ENCODE measurements at regions not wholly inside any gene's neighbourhood (a gene's known extent, or its start where the extent isn't known, plus 50 kb on each side); places are given as distances from the start of the nearest gene placed in this dataset.

- DNase-seq (ENCODE audit: low spot score) = no peak
- Histone ChIP-seq H3K4me1 (ENCODE audit: insufficient read depth, poor library complexity, severe bottlenecking) (no peaks in the 10 kb centered on the region), H3K4me3 (ENCODE audit: severe bottlenecking) (no peak overlapping the region), H3K27ac (ENCODE audit: poor library complexity, severe bottlenecking) (no peak overlapping the region), H3K27me3 (ENCODE audit: insufficient read depth, poor library complexity, severe bottlenecking) (no peaks in the 10 kb centered on the region), H3K36me3 (ENCODE audit: low read depth) (no peaks in the 10 kb centered on the region), H3K9me3 (ENCODE audit: severe bottlenecking) (no peaks in the 10 kb centered on the region)
- TF ChIP-seq CTCF (IDR thresholded peaks at IDR 0.05; ENCODE audit: poor library complexity, severe bottlenecking) = no peak
- ATAC-seq (ENCODE audit: low read depth) = no peak
Measured at GRCh38 chr1:190963321-190963720, 485.7 kb upstream of the BRINP3 start.

- DNase-seq (ENCODE audit: low spot score) (no peak), ATAC-seq (ENCODE audit: low read depth) (no peak)
- no peak for TF ChIP-seq CTCF (IDR thresholded peaks at IDR 0.05; ENCODE audit: poor library complexity, severe bottlenecking)
- Histone ChIP-seq H3K27me3 (ENCODE audit: insufficient read depth, poor library complexity, severe bottlenecking) (peaks cover 3% of the 10 kb centered on the region), H3K27ac (ENCODE audit: poor library complexity, severe bottlenecking) (no peak overlapping the region), H3K36me3 (ENCODE audit: low read depth) (no peaks in the 10 kb centered on the region), H3K4me1 (ENCODE audit: insufficient read depth, poor library complexity, severe bottlenecking) (no peaks in the 10 kb centered on the region), H3K4me3 (ENCODE audit: severe bottlenecking) (no peak overlapping the region), H3K9me3 (ENCODE audit: severe bottlenecking) (no peaks in the 10 kb centered on the region)
Measured at GRCh38 chr1:190975827-190976226, 498.2 kb upstream of the BRINP3 start.

- Histone ChIP-seq H3K27ac (ENCODE audit: poor library complexity, severe bottlenecking) (no peak overlapping the region), H3K9me3 (ENCODE audit: severe bottlenecking) (peaks cover 3% of the 10 kb centered on the region), H3K4me3 (ENCODE audit: severe bottlenecking) (no peak overlapping the region), H3K36me3 (ENCODE audit: low read depth) (no peaks in the 10 kb centered on the region), H3K4me1 (ENCODE audit: insufficient read depth, poor library complexity, severe bottlenecking) (no peaks in the 10 kb centered on the region), H3K27me3 (ENCODE audit: insufficient read depth, poor library complexity, severe bottlenecking) (no peaks in the 10 kb centered on the region)
- ATAC-seq (ENCODE audit: low read depth) = no peak
- no peak for TF ChIP-seq CTCF (IDR thresholded peaks at IDR 0.05; ENCODE audit: poor library complexity, severe bottlenecking)
- no peak for DNase-seq (ENCODE audit: low spot score)
Measured at GRCh38 chr1:191002768-191003167, 525.1 kb upstream of the BRINP3 start.

GRCh38 chr1:191016765-191017164 is 539.1 kb upstream of the BRINP3 start:
- no peak for ATAC-seq (ENCODE audit: low read depth)
- no peak for TF ChIP-seq CTCF (IDR thresholded peaks at IDR 0.05; ENCODE audit: poor library complexity, severe bottlenecking)
- DNase-seq (ENCODE audit: low spot score) = no peak

GRCh38 chr1:191022856-191023255 is 545.2 kb upstream of the BRINP3 start:
- DNase-seq (ENCODE audit: low spot score) (no peak), ATAC-seq (ENCODE audit: low read depth) (peak; percentile 98)
- no peak for TF ChIP-seq CTCF (IDR thresholded peaks at IDR 0.05; ENCODE audit: poor library complexity, severe bottlenecking)
- peak overlapping the region; percentile 68 for H3K27ac ChIP-seq (ENCODE audit: poor library complexity, severe bottlenecking)
- no peak overlapping the region for H3K4me3 ChIP-seq (ENCODE audit: severe bottlenecking)
- peaks cover 5% of the 10 kb centered on the region; the same call in 1 of the 2 replicates for H3K36me3 ChIP-seq (ENCODE audit: low read depth)
- no peaks in the 10 kb centered on the region for H3K9me3 ChIP-seq (ENCODE audit: severe bottlenecking)
- H3K4me1 ChIP-seq (ENCODE audit: insufficient read depth, poor library complexity, severe bottlenecking) = peaks cover 25% of the 10 kb centered on the region
- H3K27me3 ChIP-seq (ENCODE audit: insufficient read depth, poor library complexity, severe bottlenecking) = no peaks in the 10 kb centered on the region

More at GRCh38 chr1:191016765-191017164, 539.1 kb upstream of the BRINP3 start:
- Histone ChIP-seq H3K4me3 (ENCODE audit: severe bottlenecking) (no peak overlapping the region), H3K27ac (ENCODE audit: poor library complexity, severe bottlenecking) (no peak overlapping the region), H3K27me3 (ENCODE audit: insufficient read depth, poor library complexity, severe bottlenecking) (no peaks in the 10 kb centered on the region), H3K36me3 (ENCODE audit: low read depth) (no peaks in the 10 kb centered on the region), H3K9me3 (ENCODE audit: severe bottlenecking) (no peaks in the 10 kb centered on the region), H3K4me1 (ENCODE audit: insufficient read depth, poor library complexity, severe bottlenecking) (peaks cover 17% of the 10 kb centered on the region)
